Mesodermal cell (in vitro differentiated cells): ENCODE measurements at regions not wholly inside any gene's neighbourhood (a gene's known extent, or its start where the extent isn't known, plus 50 kb on each side); places are given as distances from the start of the nearest gene placed in this dataset.

Source experiments
- H3K27ac ChIP-seq: 2 replicates; pipeline ENCODE4 v1.7.0; 2013; ENCODE audit warnings: mild to moderate bottlenecking, low read depth, low read length, moderate library complexity; ENCODE audit not compliant: severe bottlenecking
- H3K36me3 ChIP-seq: 2 replicates; pipeline ENCODE4 v1.7.1; 2013; ENCODE audit warnings: mild to moderate bottlenecking, low read length, moderate library complexity; ENCODE audit not compliant: control insufficient read depth, insufficient read depth
- H3K4me1 ChIP-seq: one replicate; pipeline ENCODE4 v1.7.1; 2013; ENCODE audit warnings: mild to moderate bottlenecking, low read length; ENCODE audit not compliant: insufficient read depth, control insufficient read depth, poor library complexity, severe bottlenecking
- H3K4me3 ChIP-seq: 2 replicates; pipeline ENCODE4 v1.7.0; 2013; ENCODE audit warnings: low read length, control low read depth, mild to moderate bottlenecking; ENCODE audit not compliant: insufficient read depth, poor library complexity, severe bottlenecking; ENCODE audit errors: extremely low read depth
- H3K9me3 ChIP-seq: 2 replicates; pipeline ENCODE4 v1.7.1; 2013; ENCODE audit warnings: mild to moderate bottlenecking, low read length, moderate library complexity; ENCODE audit not compliant: control insufficient read depth
- WGBS, 2 experiments: methylation state at CpG; one replicate each; pipeline ENCODE4 v1.1.5; 2013; ENCODE audit warnings: missing lambda C conversion rate in 2 of 2; ENCODE audit not compliant: insufficient coverage in 2 of 2; 5-methylcytosine and 5-hydroxymethylcytosine counted together

DNA sequence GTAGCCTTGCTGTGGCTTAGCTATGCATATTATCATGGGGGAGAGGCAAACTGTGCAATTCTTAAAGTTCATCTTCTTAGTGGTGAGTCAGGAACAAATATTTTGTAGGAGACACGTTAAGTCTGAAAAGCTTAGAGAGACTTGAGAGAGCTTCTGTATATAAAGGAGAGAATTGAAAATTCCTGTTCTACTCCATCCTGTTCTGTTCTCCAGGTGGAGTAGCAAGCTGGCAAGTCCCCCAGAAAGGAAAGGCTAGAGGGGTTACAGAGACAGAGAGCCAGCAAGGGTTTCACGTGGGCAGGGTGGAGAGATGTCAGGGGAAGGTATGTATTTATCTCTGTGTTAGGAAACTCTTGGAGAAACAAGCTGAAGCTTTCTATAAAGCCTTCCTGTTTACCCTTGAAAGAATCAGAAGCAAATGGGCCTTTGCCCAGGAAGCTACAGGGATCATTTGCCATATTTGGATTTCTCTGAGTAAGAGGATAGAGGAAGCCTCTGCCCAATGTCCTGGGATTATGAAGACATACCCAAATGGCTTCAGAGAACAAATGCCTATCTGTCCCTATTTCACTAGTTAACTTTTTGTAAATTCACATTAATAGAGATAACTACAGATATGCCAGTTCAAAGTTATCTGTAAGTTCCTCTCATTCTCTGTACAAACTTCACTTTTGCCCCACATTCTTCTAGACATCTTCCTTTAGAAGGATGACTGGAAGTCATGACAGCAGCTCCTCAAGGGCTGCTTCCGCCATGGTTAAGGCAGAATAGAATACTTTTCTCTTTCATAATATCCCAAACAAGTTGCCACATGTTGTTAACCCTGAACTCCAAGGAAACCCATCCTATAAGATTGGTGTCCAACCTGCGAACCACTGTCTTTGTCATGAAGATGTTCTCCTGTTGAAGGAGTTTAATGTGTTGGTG is 126.7 kb upstream of the NEDD9 start:
- Histone ChIP-seq H3K9me3 (no peaks in the 10 kb centered on the region), H3K4me3 (no peak overlapping the region), H3K27ac (no peak overlapping the region), H3K4me1 (no peaks in the 10 kb centered on the region), H3K36me3 (no peaks in the 10 kb centered on the region)
- 92 to 100% methylated on average over 2 of the region's 4 CpGs for WGBS, 2 experiments

DNA sequence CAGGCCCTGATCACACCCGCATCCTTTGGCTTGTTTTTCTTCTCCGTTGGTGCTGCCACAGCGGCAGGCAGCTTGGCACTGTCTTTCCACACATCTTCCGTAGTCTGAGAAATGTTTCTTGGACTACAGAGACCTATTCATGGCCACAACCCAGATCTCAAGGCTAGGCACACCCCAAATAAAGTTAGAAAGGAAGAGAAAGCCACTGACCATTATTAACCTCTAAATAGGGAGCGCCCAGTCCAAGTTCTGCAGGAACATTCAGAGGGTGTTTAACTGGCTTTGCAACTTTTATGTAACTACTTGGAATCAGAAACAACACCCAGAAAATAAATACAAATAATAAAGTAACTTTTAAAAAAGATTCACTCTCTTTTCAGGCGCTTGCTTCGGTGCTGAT is 124.8 kb upstream of the NEDD9 start:
- WGBS, 2 experiments: 85 to 97% methylated on average over 5 to 7 of the region's 7 CpGs
- H3K4me1 ChIP-seq: no peaks in the 10 kb centered on the region
- no peaks in the 10 kb centered on the region for H3K36me3 ChIP-seq
- H3K9me3 ChIP-seq: no peaks in the 10 kb centered on the region
- H3K27ac ChIP-seq: no peak overlapping the region
- H3K4me3 ChIP-seq: no peak overlapping the region

DNA sequence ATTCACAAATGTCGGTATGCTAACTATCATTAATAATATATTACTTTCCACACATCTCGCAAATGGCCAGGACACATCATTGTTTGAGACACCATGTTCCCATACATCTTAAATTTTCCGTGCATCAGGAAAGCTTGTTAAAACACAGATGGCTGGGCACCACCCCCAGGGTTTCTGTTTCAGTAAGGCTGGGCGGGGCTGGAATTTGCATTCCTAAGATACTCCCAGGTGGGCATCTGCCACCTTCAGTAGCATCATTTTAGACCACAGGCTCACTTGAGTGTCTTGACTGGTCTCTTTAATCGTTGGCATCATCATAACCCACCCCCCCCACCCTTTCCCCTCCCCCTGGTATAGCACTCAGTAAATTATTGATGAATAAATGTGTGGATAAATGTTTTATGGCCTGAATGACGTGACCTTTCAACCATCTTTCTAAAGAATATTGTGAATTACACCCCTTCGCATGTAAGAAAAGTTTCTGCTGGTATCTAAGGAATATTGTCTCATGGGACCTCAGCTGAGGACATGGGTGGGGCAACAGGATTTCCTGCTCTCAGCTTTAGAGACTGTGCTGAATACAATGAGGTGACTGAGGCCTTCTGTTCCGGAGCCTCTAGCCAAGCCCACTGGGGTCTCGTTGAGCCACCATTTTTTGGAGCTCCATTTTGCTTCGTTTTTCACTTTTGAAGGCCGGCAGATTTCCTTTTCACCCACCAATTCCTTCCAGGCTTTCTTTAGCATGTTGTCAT is 124.1 kb upstream of the NEDD9 start:
- Histone ChIP-seq H3K4me3 (no peak overlapping the region), H3K9me3 (no peaks in the 10 kb centered on the region), H3K27ac (no peak overlapping the region), H3K4me1 (no peaks in the 10 kb centered on the region), H3K36me3 (no peaks in the 10 kb centered on the region)
- 84 to 93% methylated on average over 4 to 5 of the region's 11 CpGs for WGBS, 2 experiments

DNA sequence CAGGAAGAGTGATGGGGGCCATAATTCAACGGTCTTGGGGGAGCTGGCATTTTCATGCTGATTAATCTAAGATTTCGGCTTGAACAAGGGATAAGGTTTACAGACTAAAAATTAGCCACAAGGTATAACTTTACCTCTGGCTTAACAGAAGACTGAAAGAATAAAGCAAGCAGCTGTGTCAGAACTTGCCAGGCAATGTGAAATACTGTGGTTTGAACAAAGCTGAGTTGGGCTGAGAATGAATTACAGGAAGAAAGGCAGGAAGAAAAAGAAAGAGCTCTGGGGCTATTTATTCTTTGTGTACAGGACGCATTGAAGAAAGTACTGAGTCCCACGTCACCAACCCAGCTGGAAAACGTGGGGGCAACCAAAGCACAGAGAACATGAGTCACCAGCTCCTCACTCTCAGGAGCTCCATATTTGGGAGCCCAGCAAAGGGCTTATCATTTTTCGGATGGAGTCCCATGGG is 121.5 kb upstream of the NEDD9 start:
- H3K4me3 ChIP-seq: no peak overlapping the region
- H3K36me3 ChIP-seq: no peaks in the 10 kb centered on the region
- no peaks in the 10 kb centered on the region for H3K4me1 ChIP-seq
- H3K27ac ChIP-seq: no peak overlapping the region
- 73 to 74% methylated on average over 6 of the region's 6 CpGs for WGBS, 2 experiments
- no peaks in the 10 kb centered on the region for H3K9me3 ChIP-seq

DNA sequence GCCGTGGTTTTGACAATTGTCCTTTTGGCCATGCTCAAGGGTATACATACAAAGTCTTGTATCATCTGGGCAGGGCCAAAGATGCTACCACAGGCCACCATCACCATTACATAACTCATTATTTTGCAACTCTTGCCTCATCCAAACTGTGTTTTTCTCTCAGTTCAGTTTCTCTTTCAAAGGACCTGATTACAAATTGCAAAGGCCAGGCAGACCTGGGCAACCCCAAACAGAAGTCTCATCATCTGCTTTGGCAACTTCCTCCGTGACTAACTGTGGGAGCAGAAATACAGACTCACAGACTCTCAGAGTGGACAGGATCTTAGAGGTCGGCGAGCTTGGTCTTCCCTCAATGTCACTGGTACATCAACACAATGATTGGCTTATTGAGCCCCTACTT is 117.8 kb upstream of the NEDD9 start:
- 86 to 92% methylated on average over 3 to 4 of the region's 4 CpGs for WGBS, 2 experiments
- H3K4me3 ChIP-seq: no peak overlapping the region
- H3K9me3 ChIP-seq: no peaks in the 10 kb centered on the region
- no peak overlapping the region for H3K27ac ChIP-seq
- H3K36me3 ChIP-seq: no peaks in the 10 kb centered on the region
- no peaks in the 10 kb centered on the region for H3K4me1 ChIP-seq

DNA sequence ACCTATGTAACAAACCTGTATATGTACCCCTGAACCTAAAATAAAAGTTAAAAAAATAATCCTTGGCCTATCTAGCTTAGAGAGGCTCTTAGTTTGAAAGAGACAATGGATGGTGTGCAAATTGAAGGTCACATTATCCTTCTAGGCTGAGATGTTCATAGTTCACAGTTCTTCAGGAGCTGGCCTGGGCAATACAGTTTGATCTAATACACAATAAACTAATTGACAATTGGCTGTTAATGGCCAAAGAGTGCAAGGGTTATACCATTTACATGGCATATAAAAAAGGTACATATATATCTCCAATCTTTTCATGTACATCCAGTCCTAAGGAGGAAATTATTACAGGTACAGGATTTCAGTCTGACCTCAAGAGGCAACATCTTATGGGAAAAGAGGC is 117.4 kb upstream of the NEDD9 start:
- no peaks in the 10 kb centered on the region for H3K36me3 ChIP-seq
- no peak overlapping the region for H3K4me3 ChIP-seq
- H3K27ac ChIP-seq: no peak overlapping the region
- no peaks in the 10 kb centered on the region for H3K4me1 ChIP-seq
- no peaks in the 10 kb centered on the region for H3K9me3 ChIP-seq

DNA sequence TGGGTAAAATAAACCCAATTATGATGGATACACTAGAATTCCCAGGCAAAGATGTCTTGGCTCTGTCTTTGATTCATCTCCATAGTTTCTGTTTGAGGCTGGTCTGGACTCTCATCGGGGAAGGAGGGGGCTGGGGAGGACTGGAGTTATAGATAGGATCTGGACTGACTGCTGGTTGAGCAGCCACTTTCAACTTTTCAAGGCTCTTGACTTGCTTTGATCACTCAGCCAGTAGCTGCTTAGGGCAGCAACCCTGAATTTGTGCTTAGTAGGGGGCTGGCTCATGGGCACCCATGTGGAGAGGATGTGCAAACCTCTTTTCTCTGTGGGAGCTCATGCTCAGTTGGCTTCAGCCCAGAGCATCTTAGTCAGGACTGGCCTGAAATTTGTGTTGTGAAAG is 114.0 kb upstream of the NEDD9 start:
- Histone ChIP-seq H3K27ac (no peak overlapping the region), H3K36me3 (no peaks in the 10 kb centered on the region), H3K4me3 (no peak overlapping the region), H3K4me1 (no peaks in the 10 kb centered on the region), H3K9me3 (no peaks in the 10 kb centered on the region)
- 100% methylated on average over 1 of the region's 1 CpG for WGBS, 2 experiments

DNA sequence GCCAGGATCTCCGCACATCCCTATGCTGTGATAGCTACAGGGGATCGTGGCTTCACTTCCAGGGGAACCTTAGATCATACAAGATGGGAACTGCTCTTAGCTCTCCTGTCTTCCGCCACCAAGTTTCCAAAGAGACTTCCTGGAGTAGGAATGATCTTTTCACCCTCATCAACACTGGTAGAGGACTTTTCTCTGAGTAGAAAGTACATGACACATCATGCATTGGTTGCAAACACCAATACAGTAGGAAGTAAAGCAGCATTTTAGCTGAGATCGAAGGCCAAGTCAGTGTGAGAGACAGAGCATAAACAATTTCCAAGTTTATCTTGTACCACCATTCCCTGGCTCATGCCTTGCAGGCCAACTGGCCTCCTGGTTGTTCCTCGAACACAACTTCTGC is 113.1 kb upstream of the NEDD9 start:
- Histone ChIP-seq H3K36me3 (no peaks in the 10 kb centered on the region), H3K27ac (no peak overlapping the region), H3K9me3 (no peaks in the 10 kb centered on the region), H3K4me3 (no peak overlapping the region), H3K4me1 (peaks cover 3% of the 10 kb centered on the region)
- 86 to 100% methylated on average over 2 to 4 of the region's 5 CpGs for WGBS, 2 experiments

DNA sequence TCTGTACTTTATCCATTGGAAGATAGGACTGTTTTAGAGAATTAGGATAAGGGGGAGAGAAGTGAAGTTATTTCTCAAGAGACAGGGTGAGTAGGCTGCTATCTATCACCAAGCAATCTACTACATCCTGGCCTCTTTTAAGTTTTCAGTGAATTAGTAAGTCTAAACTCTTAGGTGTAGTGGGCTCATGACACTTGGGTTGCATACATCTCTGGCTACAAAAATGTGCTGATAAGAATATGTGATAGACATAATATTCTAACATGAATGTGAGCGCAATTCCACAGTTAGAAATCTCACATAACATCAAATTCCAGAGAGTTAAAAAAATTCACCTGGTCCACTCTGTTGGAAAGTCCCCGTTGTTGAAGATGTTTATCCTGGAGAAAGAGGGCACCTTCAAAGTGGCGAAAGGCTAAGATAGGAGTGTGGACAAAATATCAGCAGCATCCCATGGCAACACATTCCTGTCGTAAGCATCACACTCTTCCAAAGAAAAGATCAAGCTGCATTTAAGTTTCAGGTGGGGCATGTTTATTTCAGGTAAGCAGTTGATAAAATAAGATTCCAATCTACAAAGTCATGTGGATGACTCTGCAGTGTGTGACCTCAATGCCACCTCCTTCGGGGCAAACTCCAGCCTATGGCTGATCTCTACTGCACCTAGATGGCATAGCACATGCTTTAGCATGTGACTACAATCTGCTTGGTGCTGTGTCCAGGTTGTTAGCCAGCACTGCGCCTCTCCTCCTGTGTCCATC is 111.7 kb upstream of the NEDD9 start:
- Histone ChIP-seq H3K4me1 (peaks cover 3% of the 10 kb centered on the region), H3K36me3 (no peaks in the 10 kb centered on the region), H3K27ac (no peak overlapping the region), H3K9me3 (no peaks in the 10 kb centered on the region), H3K4me3 (no peak overlapping the region)
- WGBS, 2 experiments: 95 to 100% methylated on average over 2 to 3 of the region's 6 CpGs

DNA sequence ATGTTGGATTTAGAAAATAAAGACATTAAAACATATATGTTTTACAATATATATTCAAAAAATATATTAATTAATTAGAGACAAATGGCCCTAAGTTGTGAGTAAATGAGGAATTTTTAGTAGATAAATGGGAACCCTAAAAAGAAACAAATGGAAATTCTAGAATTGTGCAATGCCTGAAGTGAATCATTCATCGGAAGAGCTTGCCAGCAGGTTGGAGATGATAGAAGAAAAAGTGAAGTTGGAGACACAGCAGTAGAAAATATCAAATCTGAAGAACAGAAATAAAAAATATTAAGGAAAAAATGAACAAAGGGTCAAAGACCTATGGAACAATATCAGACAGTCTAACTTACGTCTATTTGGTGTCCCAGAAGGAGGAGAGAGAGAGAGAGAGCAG is 109.4 kb upstream of the NEDD9 start:
- Histone ChIP-seq H3K27ac (no peak overlapping the region), H3K4me3 (no peak overlapping the region), H3K9me3 (no peaks in the 10 kb centered on the region), H3K4me1 (peaks cover 3% of the 10 kb centered on the region), H3K36me3 (no peaks in the 10 kb centered on the region)
- WGBS, 2 experiments: 100% methylated on average over 1 to 2 of the region's 2 CpGs
